GM11168 (cell line): ENCODE measurements at regions not wholly inside any gene's neighbourhood (a gene's known extent, or its start where the extent isn't known, plus 50 kb on each side); places are given as distances from the start of the nearest gene placed in this dataset.
"Not testable (repeated sequence)": the region's sequence is repeated elsewhere in the genome, so short reads cannot be mapped to it uniquely, and the experiment has no call there.

Experiments
- in situ Hi-C: fragments of 300-500 bp; cut with MboI; formaldehyde crosslinking; loops from one replicate; pipeline ENCODE4 v1.12.0; 2022; ENCODE audit warnings: low sequenced_read_pairs; ENCODE audit not compliant: unreplicated experiment

DNA sequence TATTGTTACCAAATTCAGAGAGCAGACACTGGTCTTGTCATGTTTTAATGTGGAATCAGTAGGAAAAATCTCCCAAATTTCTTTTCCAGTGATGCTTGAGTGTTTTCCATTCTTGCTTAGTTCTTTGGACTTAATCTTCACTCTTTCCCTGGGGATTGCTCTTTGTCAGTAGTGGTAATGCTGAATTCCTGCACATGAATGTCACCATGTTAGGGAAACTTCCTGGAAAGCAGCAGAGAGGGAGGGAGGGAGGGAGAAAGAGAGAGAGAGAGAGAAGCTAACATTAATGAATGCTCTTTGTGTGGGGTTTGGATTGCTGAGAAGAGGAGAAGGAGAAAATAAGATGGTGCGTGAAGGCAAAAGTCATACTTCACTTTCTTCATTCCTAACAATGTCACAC is 295.3 kb upstream of the COBL start:
- in situ Hi-C loops = no loop called here

GRCh38 chr7:51607447-51607846 is 290.8 kb upstream of the COBL start:
- in situ Hi-C loops = no loop called here

DNA sequence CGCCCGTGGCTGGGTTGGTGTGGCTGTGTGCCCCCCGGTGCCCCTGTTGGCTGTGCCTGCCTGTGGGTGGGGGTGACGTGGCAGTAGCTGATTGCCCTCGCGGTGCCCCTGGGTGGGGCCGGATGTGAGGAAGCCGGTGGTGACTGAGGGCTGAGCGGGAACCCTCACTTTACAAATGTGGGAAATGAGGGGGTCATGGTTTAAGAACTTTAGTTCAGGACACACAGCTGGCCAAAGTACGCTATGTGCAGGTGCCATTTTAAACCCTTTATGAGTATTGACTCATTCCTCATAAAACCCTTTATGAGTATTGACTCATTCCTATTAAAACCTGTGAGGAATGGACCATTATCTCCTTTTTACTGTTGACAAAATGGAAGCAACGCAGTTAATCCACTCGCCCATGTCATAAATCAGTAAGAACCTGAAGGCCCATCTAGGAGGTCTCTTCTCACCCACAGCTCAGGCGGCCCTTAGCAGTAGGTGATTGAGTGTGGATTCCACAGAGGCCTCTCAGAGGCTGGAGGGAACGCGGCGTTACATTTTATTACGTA is 290.1 kb upstream of the COBL start:
- in situ Hi-C loops = no loop called here

DNA sequence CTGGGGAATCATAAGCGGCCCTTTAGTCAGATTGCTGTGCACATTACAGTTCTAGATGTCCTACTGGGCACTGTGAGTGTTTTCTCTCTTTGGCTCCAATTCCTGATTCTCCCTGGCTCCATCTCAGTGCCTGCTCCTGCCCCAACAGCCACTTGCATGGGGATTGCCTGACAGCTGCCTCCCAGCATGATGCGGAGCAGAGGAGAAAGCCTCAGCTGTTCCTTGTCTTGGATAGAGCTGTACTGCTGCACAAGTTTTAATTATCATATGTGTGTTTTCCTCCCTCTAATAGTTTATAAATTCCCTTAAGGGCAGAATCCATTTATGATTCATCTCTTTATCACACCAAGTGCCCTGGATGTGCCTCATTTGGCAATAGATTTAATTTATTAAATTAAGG is 285.8 kb upstream of the COBL start:
- in situ Hi-C loops = no loop called here

GRCh38 chr7:51601461-51601860 is 284.9 kb upstream of the COBL start:
- in situ Hi-C loops = no loop called here

DNA sequence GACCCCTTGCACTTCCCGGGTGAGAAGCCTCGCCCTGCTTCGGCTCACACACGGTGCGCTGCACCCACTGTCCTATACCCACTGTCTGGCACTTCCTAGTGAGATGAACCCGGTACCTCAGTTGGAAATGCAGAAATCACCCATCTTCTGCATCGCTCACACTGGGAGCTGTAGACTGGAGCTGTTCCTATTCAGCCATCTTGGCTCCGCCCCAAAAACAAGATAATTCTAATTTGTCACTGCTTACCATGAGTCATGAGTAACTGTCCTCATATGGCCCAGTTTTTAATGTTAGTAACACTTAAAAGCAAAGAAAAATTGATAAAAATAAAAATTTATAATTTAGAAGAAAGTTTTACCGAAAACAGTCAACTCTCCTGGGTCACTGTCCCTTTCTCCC is 283.3 kb upstream of the COBL start:
- in situ Hi-C loops = not testable (repeated sequence)

GRCh38 chr7:51593628-51594027 is 277.0 kb upstream of the COBL start:
- in situ Hi-C loops = no loop called here

DNA sequence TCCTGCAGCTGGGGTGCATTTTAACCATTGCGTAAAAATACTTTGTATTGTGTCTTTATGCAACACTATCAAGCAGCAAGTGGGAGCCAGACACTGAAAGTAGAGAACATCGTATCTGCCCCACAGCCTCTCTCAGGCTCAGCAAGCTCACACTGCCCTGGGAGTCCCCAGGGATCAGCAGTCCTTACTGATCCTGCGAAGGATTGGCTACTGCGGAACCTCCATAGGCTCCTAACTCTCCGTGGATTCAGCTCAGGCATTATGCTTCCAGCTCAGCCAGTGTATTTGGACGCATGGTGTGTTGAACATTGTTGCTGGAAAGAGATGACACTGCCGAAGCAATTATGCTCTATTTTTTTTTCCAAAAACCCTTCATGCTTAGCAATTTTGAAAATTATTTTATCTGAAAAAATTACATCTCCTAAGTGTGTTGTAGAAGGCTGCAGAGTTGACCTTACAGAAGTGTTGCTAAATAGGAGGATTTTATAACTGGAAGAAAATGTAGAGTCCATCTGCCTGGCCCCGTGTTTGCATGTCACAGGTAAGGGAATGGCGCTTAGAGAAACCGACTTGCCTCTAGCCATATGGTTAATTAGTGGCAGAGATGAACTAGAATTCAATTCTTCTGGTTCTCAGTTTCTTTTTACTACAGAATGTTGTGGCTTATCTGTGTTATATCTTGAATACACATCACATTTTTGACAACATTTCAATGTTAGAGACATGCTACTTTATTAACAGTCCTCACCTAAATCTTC is 276.4 kb upstream of the COBL start:
- in situ Hi-C loops = no loop called here

DNA sequence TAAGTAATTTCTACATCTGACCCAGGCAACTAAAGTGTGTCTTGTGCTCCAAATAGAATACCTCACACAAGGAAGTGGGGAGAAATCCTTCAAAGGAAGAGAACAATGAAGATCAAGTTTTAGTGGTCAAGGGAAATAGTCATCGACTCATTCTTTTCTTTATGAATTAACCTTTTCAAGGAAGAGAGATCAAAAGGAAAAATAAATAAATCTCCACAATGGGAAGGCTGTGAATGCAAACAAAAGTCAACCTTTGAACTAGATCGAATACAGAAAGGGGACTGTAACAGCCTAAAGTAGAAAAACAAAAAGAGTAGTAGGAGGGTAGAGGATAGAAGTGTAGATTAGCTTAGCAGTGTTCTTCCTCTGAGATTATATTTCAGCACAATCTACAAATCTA is 274.6 kb upstream of the COBL start:
- in situ Hi-C loops = no loop called here

DNA sequence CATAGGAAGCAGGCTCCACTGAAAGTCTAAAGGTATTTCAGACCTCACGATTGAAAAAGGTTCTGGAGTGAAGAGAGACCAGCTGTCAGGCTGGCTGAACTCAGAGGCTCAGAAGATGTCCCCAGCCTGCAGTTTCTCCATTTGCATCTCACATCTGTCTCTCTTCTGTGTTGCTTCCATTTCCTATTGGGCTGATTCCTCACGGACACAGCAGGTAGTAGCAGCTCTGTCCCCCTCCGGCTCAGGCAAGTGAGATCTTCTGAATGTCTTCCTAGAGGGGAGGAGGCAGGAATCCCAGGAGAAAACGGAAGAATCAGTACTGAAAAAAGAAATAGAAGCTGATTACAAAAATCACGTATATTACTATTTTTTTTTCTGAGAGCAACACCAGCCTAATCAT is 274.1 kb upstream of the COBL start:
- in situ Hi-C loops = no loop called here

- in situ Hi-C loops = no loop called here
These were observed 272.5 kb upstream of the COBL start for GRCh38 chr7:51589111-51589510.

DNA sequence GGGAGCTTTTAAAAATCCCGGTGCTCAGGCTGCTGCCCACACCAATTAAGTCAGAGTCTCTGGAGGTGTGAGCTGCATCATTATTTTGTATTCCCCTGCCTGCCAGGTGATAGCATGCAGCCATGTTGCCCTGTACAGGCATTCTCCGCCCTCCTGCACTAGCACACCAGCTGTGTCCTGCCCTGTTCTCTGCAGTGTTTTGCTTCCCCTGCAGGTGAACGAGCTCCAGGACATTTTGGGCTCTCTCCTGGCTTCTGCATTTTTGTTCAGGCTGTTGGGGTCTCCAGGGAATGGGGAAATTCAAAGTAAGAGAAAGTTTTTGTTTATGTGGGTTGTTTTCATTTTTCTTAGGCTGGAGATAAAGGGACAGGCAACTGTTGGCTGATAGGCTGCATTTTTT is 271.0 kb upstream of the COBL start:
- in situ Hi-C loops = no loop called here

DNA sequence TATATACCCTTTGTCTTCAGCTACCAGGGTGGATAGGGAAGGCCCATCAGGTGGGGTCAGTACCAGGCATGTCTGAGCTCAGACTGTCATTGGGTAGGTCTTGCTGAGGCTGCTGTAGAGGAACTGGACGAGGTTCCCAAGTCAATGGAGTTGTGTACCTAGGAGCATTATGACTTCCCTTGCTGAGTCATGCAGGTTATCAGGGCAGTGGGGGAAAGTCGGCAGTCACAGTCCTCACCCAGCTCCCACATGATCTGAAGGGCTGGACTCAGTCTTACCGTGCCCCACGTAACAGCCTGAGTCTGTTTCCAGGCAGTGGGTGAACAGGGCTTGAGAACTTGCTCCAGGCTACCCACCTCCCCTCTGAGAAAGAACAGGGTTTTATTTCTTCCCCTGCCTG is 260.8 kb upstream of the COBL start:
- in situ Hi-C loops = no loop called here

GRCh38 chr7:51569581-51569980 is 253.0 kb upstream of the COBL start:
- in situ Hi-C loops = no loop called here

DNA sequence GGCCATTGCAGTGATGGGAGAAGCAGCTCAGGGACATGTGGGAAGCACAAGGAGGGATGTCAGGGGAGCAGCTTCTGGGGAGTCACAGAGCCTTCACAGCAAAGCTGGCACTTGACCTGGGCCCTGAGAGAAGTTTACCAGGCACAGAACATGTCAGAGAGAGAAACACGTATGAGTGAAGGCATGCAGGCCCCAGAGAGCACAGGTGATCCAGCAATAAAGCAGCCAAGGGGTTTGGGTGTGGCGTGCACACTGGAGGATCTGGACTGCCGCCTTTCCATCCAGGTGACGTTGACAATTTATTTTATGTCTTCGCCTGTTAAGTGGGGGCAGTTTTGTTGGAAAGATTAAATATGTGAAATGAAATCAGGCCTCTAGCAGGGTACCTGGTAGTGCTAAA is 252.6 kb upstream of the COBL start:
- in situ Hi-C loops = no loop called here

- in situ Hi-C loops = no loop called here
These were observed 234.5 kb upstream of the COBL start for GRCh38 chr7:51551070-51551469.

- in situ Hi-C loops = no loop called here
These were observed 228.5 kb upstream of the COBL start for GRCh38 chr7:51545131-51545530.

DNA sequence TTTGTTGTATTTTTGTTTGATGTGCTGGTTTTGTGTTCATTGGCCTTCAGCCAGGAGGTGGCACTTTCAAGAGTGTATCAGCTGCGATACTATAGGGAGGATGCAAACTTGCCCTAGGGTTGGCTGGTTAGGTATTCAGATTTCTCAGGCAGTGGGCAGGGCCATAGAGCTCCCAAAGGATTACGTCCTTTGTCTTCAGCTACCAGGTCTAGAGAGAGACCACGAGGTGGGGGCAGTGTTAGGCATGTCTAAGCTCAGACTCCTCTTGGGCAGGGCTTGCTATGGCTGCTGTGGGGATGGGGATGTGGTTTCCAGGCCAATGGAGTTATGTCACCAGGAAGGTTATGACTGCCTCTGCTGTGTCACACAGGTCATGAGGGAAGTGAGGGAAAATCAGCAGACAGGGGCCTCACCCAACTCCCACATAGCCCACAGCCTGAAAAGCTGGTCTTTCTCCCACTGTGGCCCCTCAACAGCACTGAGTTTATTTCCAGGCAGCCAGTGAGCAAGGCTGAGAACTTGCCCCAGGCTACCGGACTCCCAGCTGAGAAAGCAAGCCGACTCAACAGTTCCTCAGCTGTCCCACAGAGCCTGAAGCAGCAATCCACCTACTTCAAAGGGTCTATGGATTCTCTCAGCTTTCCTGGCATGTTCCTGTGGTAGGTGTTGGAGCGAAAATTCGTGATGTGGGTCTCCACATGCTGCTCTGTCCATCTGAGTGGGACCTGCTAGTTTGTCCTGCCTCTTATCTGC is 227.4 kb upstream of the COBL start:
- in situ Hi-C loops = no loop called here

DNA sequence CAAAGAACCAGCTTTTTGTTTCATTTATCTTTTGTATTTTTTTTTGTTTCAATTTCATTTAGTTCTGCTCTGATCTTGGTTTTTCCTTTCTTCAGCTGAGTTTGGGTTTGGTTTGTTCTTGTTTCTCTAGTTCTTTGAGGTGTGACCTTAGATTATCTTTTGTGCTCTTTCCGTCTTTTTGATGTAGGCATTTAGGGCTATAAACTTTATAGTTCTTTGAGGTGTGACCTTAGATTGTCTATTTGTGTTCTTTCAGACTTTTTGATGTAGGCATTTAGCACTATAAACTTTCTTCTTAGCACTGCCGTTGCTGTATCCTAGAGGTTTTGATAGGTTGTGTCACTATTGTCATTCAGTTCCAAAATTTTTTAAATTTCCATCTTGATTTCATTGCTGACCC is 224.3 kb upstream of the COBL start:
- in situ Hi-C loops = not testable (repeated sequence)

- in situ Hi-C loops = no loop called here
These were observed 223.2 kb upstream of the COBL start for GRCh38 chr7:51539840-51540239.

DNA sequence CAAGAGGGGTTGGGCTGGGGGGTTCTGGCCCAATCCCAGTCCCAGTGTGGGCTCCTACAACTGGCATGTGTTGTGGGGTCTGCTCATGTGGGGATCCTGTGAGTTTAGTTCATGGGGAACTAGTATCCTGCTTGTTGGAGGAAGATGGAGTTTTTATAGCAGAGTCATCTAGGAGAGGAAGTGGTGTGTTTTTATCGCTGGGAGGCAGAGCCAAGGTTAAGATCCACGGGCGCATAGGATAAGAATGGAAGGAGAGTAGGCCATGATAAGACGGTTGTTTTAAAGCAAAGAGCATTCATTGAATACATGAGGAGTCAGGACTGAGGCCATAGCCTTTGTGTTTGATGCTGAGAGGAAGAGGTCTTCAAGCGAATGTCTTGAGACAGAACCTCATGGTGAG is 211.6 kb upstream of the COBL start:
- in situ Hi-C loops = no loop called here
